ENCODE measurements at regions not wholly inside any gene's neighbourhood (a gene's known extent, or its start where the extent isn't known, plus 50 kb on each side); places are given as distances from the start of the nearest gene placed in this dataset.
"Not testable (repeated sequence)": the region's sequence is repeated elsewhere in the genome, so short reads cannot be mapped to it uniquely, and the experiment has no call there.

GRCh38 chr12:67048371-67048770, 220.8 kb upstream of the CAND1 start:
- H3K4me3 ChIP-seq (ENCODE audit: low read depth, low read length) = no peak overlapping the region
- DNase-seq (ENCODE audit: low read depth in 4 of 6, low spot score in 6 of 6) = no peak
- no peaks in the 10 kb centered on the region for H3K27me3 ChIP-seq (ENCODE audit: control insufficient read depth, insufficient read depth, low read length)
- no peak overlapping the region for H3K27ac ChIP-seq (ENCODE audit: low read depth, low read length)
- H3K4me1 ChIP-seq (ENCODE audit: control insufficient read depth, insufficient read depth, low read length) = peaks cover 3% of the 10 kb centered on the region
- no peaks in the 10 kb centered on the region for H3K9me3 ChIP-seq (ENCODE audit: control insufficient read depth, insufficient read depth, low read length)
- H3K36me3 ChIP-seq (ENCODE audit: control insufficient read depth, insufficient read depth, low read length) = no peaks in the 10 kb centered on the region
- WGBS (ENCODE audit: insufficient coverage) = no CpG with 5 or more reads among the region's 5 CpGs

- not testable (repeated sequence) for H3K27ac ChIP-seq (ENCODE audit: low read depth, low read length); H3K36me3 ChIP-seq (ENCODE audit: control insufficient read depth, insufficient read depth, low read length); H3K9me3 ChIP-seq (ENCODE audit: control insufficient read depth, insufficient read depth, low read length); H3K27me3 ChIP-seq (ENCODE audit: control insufficient read depth, insufficient read depth, low read length); DNase-seq (ENCODE audit: low read depth in 4 of 6, low spot score in 6 of 6); H3K4me1 ChIP-seq (ENCODE audit: control insufficient read depth, insufficient read depth, low read length); H3K4me3 ChIP-seq (ENCODE audit: low read depth, low read length)
- WGBS (ENCODE audit: insufficient coverage) = no CpG with 5 or more reads among the region's 4 CpGs
These were observed 220.0 kb upstream of the CAND1 start for GRCh38 chr12:67049199-67049598.

GRCh38 chr12:67052981-67053380, 216.2 kb upstream of the CAND1 start:
- Histone ChIP-seq H3K36me3 (ENCODE audit: control insufficient read depth, insufficient read depth, low read length) (no peaks in the 10 kb centered on the region), H3K4me3 (ENCODE audit: low read depth, low read length) (no peak overlapping the region)
- no peak for DNase-seq (ENCODE audit: low read depth in 4 of 6, low spot score in 6 of 6)

GRCh38 chr12:67056329-67056728, 212.8 kb upstream of the CAND1 start:
- Histone ChIP-seq H3K27ac (ENCODE audit: low read depth, low read length) (no peak overlapping the region), H3K27me3 (ENCODE audit: control insufficient read depth, insufficient read depth, low read length) (no peaks in the 10 kb centered on the region), H3K4me3 (ENCODE audit: low read depth, low read length) (no peak overlapping the region), H3K4me1 (ENCODE audit: control insufficient read depth, insufficient read depth, low read length) (no peaks in the 10 kb centered on the region), H3K36me3 (ENCODE audit: control insufficient read depth, insufficient read depth, low read length) (no peaks in the 10 kb centered on the region), H3K9me3 (ENCODE audit: control insufficient read depth, insufficient read depth, low read length) (no peaks in the 10 kb centered on the region)
- no peak for DNase-seq (ENCODE audit: low read depth in 4 of 6, low spot score in 6 of 6)

More at GRCh38 chr12:67052981-67053380, 216.2 kb upstream of the CAND1 start:
- H3K9me3 ChIP-seq (ENCODE audit: control insufficient read depth, insufficient read depth, low read length) = no peaks in the 10 kb centered on the region
- H3K27ac ChIP-seq (ENCODE audit: low read depth, low read length) = no peak overlapping the region
- H3K27me3 ChIP-seq (ENCODE audit: control insufficient read depth, insufficient read depth, low read length) = no peaks in the 10 kb centered on the region
- no peaks in the 10 kb centered on the region for H3K4me1 ChIP-seq (ENCODE audit: control insufficient read depth, insufficient read depth, low read length)

GRCh38 chr12:67057072-67057471, 212.1 kb upstream of the CAND1 start:
- 100% methylated on average over 1 of the region's 5 CpGs for WGBS (ENCODE audit: insufficient coverage)
- no peaks in the 10 kb centered on the region for H3K36me3 ChIP-seq (ENCODE audit: control insufficient read depth, insufficient read depth, low read length)
- H3K27ac ChIP-seq (ENCODE audit: low read depth, low read length) = no peak overlapping the region
- H3K4me3 ChIP-seq (ENCODE audit: low read depth, low read length) = no peak overlapping the region
- DNase-seq (ENCODE audit: low read depth in 4 of 6, low spot score in 6 of 6) = no peak
- H3K9me3 ChIP-seq (ENCODE audit: control insufficient read depth, insufficient read depth, low read length) = no peaks in the 10 kb centered on the region
- no peaks in the 10 kb centered on the region for H3K4me1 ChIP-seq (ENCODE audit: control insufficient read depth, insufficient read depth, low read length)
- no peaks in the 10 kb centered on the region for H3K27me3 ChIP-seq (ENCODE audit: control insufficient read depth, insufficient read depth, low read length)

- WGBS (ENCODE audit: insufficient coverage) = 80% methylated on average over 1 of the region's 2 CpGs
- no peak for DNase-seq (ENCODE audit: low read depth in 4 of 6, low spot score in 6 of 6)
These were observed 207.0 kb upstream of the CAND1 start for GRCh38 chr12:67062193-67062592.

GRCh38 chr12:67067453-67068203, 201.5 kb upstream of the CAND1 start:
- Histone ChIP-seq H3K27me3 (ENCODE audit: control insufficient read depth, insufficient read depth, low read length) (peaks cover 6% of the 10 kb centered on the region), H3K9me3 (ENCODE audit: control insufficient read depth, insufficient read depth, low read length) (no peaks in the 10 kb centered on the region), H3K36me3 (ENCODE audit: control insufficient read depth, insufficient read depth, low read length) (no peaks in the 10 kb centered on the region), H3K4me3 (ENCODE audit: low read depth, low read length) (peak overlapping the region; percentile 55), H3K4me1 (ENCODE audit: control insufficient read depth, insufficient read depth, low read length) (peaks cover 13% of the 10 kb centered on the region), H3K27ac (ENCODE audit: low read depth, low read length) (no peak overlapping the region)
- peak in 2 of 6 donors; percentile 30 to 78 for DNase-seq (ENCODE audit: low read depth in 4 of 6, low spot score in 6 of 6)
- WGBS (ENCODE audit: insufficient coverage) = 16% methylated on average over 11 of the region's 12 CpGs

More at GRCh38 chr12:67062193-67062592, 207.0 kb upstream of the CAND1 start:
- Histone ChIP-seq H3K4me1 (ENCODE audit: control insufficient read depth, insufficient read depth, low read length) (no peaks in the 10 kb centered on the region), H3K9me3 (ENCODE audit: control insufficient read depth, insufficient read depth, low read length) (no peaks in the 10 kb centered on the region), H3K27ac (ENCODE audit: low read depth, low read length) (no peak overlapping the region), H3K4me3 (ENCODE audit: low read depth, low read length) (no peak overlapping the region), H3K36me3 (ENCODE audit: control insufficient read depth, insufficient read depth, low read length) (no peaks in the 10 kb centered on the region), H3K27me3 (ENCODE audit: control insufficient read depth, insufficient read depth, low read length) (no peaks in the 10 kb centered on the region)

GRCh38 chr12:67068204-67068731, 200.9 kb upstream of the CAND1 start:
- Histone ChIP-seq H3K27ac (ENCODE audit: low read depth, low read length) (no peak overlapping the region), H3K4me3 (ENCODE audit: low read depth, low read length) (peak overlapping the region; percentile 55), H3K36me3 (ENCODE audit: control insufficient read depth, insufficient read depth, low read length) (no peaks in the 10 kb centered on the region), H3K4me1 (ENCODE audit: control insufficient read depth, insufficient read depth, low read length) (peaks cover 13% of the 10 kb centered on the region), H3K27me3 (ENCODE audit: control insufficient read depth, insufficient read depth, low read length) (peaks cover 6% of the 10 kb centered on the region), H3K9me3 (ENCODE audit: control insufficient read depth, insufficient read depth, low read length) (no peaks in the 10 kb centered on the region)
- DNase-seq (ENCODE audit: low read depth in 4 of 6, low spot score in 6 of 6) = peak in 2 of 6 donors; percentile 67 to 74
- WGBS (ENCODE audit: insufficient coverage) = 1% methylated on average over 14 of the region's 20 CpGs

- Histone ChIP-seq H3K4me1 (ENCODE audit: control insufficient read depth, insufficient read depth, low read length) (peaks cover 13% of the 10 kb centered on the region), H3K27me3 (ENCODE audit: control insufficient read depth, insufficient read depth, low read length) (peaks cover 6% of the 10 kb centered on the region), H3K4me3 (ENCODE audit: low read depth, low read length) (peak overlapping the region; percentile 55), H3K27ac (ENCODE audit: low read depth, low read length) (no peak overlapping the region), H3K36me3 (ENCODE audit: control insufficient read depth, insufficient read depth, low read length) (no peaks in the 10 kb centered on the region), H3K9me3 (ENCODE audit: control insufficient read depth, insufficient read depth, low read length) (no peaks in the 10 kb centered on the region)
- under 1% methylated on average over 55 of the region's 81 CpGs for whole genome bisulfite sequencing (ENCODE audit: insufficient coverage)
- peak in 2 of 6 donors; percentile 75 to 76 for DNase-seq (ENCODE audit: low read depth in 4 of 6, low spot score in 6 of 6)
These were observed 200.3 kb upstream of the CAND1 start for GRCh38 chr12:67068761-67069450.

Measured in spinal cord (tissue), 9 donors.